HEK293T (cell line): ENCODE measurements at regions not wholly inside any gene's neighbourhood (a gene's known extent, or its start where the extent isn't known, plus 50 kb on each side); places are given as distances from the start of the nearest gene placed in this dataset.

Experiments
- ELF4 ChIP-seq: fragments of 450-650 bp; IDR thresholded peaks from 2 replicates; pipeline ENCODE4 v1.6.1; 2017; ENCODE audit warnings: antibody characterized with exemption
- L3MBTL2 ChIP-seq: fragments of 450-650 bp; conservative IDR thresholded peaks from 2 replicates; pipeline ENCODE4 v1.6.1; 2016; ENCODE audit warnings: mild to moderate bottlenecking

GRCh38 chr4:63361628-63362027, 1047.6 kb downstream of the TECRL start:
- TF ChIP-seq L3MBTL2 (no peak), ELF4 (no peak)
